GM18520 (cell line): ENCODE measurements at regions not wholly inside any gene's neighbourhood (a gene's known extent, or its start where the extent isn't known, plus 50 kb on each side); places are given as distances from the start of the nearest gene placed in this dataset.

Experiments
- ATAC-seq: cut with Tn5 transposase; IDR thresholded peaks from one replicate; pipeline ENCODE4 v1.9.1; 2021; ENCODE audit not compliant: unreplicated experiment

DNA sequence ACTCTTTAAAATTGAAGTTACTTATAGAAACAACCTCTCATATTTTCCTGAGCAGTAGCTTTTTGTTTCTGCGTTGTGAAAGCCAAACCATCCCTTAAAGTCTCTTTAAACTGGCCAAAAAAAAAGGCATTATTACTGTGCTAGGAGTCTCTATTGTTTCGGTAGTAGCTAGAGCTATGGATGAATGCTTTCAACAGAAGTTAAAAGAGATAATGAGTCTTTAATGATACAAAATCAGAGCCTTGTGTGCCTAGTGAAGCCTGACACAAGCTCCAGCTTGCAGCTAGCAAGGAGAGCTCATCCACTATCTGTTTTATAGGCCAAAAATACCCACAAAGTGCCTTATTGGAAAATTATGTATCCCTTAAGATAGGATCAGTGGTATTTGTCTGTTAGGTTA, 360.4 kb upstream of the CDIN1 start:
- ATAC-seq = no peak

DNA sequence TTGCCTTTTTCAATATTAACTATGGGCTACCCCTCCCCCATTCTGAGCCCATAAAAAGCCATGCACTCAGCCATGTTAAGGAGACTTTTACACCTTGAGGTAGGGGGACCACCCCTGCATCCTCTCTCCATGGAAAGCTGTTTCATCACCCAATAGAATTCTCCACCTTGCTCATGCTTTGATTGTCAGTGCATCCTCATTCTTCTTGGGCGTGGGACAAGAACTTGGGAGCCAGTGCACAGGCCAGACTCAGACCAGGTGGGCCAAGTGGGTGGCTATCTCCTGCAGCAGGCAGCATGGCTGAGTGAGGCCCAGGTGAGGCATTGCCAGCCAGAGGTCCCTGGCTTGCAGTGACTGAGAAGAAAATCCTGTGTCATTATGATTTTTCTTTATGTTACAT, 357.4 kb upstream of the CDIN1 start:
- no peak for ATAC-seq

DNA sequence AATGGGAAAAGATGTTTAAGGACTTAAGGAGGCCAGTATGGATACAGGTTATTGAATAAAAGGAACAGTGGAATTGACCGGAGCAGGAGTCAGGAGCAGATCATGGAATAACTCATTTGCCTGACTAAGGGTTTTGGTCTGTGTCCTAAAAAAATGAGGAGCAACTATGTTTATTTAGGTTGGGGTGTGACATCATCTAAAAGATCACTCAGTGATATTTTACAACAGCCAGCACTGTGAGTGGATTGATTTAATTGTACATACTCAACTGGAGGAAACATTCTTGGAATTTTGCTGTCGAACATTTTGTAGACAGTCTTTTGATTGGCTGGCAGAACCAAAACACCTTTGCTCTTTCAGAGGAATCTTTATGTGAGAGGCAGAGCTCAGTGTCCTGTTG, 348.6 kb upstream of the CDIN1 start:
- ATAC-seq = no peak

DNA sequence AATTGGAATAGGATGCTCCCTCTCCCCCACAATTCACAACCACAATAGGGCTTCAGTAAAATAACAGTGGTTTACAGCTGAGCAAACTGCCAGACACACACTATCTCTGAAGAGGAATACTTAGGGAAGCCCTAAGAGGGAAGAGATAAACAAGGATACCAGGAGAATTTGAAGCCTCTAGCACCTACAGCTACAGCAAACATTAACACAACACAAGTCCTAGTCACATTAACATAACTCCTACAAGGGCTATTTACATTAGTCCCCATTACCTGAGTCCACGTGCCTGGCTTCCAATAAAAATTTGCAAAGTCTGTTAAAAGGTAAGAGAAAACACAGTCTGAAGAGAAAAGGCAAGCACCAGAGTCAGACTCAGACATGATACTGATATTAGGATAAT, 346.9 kb upstream of the CDIN1 start:
- ATAC-seq = no peak

DNA sequence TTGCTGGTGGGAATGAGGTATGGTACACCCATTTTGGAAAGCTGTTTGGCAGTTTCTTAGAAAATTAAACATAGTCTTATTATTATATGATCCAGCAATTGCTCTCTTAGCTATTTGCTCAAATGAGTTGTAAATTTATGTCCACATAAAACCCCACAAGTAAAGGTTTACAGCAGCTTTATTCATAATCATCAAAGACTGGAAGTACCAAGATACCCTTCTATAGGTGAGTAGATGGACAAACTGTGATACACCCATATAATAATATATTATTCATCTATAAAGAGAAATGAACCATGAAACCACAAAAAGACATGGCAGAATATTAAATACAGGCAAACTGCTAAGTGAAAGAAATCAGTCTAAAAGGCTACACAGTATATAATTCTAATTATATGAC, 344.7 kb upstream of the CDIN1 start:
- no peak for ATAC-seq

DNA sequence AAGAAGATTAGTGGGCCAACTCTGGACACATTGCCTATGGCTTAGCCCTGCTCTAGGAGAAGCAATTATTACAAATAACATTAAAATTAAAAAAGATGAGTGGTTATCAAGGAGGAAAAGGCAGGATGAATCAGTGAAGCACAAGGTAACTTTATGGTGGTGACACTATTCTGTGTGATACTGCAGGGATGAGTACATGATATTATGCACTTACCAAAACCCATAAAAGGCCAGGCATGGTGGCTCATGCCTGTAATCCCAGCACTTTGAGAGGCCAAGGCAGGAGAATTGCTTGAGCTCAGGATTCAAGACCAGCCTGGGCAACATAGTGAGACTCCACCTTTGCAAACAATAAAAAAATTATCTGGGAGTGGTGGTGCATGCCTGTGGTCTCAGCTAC, 344.3 kb upstream of the CDIN1 start:
- ATAC-seq = no peak

DNA sequence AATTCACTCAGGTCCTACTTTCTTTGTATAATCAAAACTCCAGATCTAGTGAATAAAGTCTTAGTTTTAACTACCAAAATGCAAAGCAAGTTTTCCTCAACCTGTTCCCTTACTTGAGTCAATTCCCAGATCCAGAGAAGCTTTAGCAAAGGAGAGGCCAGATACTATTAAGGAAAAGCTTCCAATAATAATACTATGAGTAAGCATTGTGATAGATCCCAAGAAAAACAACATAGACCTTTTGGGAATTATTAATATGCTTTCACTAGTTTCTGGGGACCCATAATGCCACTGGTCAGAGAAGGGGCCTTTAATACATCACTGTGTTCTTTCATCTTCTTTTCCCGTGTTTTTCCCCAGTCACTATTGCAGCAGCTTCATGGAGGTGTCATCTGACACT, 339.9 kb upstream of the CDIN1 start:
- ATAC-seq = no peak

DNA sequence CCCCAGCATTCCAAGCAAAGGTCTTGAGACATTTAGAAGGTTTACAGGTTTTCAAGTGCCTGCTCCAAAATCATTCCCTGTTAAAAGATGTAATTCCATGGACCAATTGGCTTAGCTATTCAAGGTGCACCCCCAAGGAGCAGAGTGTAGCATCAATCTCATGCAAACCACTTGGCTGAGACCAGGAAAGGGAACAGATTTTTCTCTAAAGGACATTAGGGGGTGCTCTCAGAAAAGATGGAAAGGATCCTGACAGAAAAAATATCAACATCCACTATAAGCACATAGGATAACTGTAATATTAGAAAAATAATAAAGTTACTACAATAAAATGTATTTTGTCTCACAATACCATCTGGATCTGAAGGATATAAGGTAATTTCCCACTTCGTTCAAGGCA, 328.0 kb upstream of the CDIN1 start:
- ATAC-seq = no peak

DNA sequence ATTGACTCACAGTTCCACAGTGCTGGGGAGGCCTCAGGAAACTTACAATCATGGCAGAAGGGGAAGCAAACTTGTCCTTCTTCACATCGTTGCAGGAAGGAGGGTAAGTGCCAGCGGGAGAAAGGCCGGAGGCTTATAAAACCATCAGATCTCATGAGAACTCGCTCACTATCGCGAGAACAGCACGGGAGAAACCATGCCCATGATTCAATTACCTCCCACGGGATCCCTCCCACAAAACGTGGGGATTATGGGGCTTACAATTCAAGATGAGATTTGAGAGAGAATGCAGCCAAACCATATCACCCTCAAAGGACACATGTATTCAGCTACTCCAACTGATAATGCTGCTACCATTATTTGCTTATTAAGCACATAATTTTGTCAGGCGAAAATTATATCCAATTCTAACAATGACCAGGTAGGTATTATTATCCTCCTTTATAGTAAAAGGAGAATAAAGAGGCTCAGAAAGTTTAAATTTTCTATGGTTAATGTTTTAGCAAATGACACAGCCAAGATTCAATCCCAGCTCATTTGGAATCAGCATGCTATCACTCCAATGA, 327.2 kb upstream of the CDIN1 start:
- no peak for ATAC-seq

DNA sequence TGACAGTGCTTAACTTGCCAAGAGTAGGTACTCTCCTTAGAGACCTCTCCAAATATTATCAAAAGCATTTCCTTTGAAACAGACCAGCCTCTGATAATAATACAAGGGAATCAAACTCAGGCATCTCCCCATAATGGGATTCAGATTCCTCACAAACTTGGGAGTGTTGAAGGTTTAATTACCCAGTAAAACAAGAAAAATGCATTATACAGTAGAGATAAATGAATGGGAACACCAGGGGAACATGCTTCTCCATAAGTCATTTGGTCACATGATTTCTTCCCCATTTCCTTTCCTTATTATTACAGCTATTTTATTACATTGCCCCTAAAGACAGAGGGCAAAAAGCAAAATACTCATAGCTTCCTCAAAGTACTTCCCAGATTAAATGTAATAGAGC, 325.0 kb upstream of the CDIN1 start:
- ATAC-seq = no peak

DNA sequence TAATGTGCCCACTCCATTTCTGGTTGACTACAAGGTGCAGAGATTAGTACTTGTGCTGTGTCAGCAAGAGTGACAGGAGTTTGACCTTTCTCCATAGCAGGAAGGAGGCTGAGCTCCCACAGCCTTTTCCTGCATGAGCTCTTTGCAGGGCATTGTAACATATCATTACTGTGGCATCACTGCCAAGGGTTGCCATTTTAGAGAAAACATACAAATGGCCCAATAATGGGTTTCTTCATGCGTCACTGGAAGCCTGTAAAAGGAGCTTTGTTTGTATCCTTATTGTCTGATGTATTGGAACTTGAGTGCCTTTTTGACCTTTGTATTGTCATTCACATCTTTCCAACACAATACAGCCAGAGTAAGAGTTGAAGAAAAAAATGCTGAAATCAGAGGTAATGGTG, 323.0 kb upstream of the CDIN1 start:
- no peak for ATAC-seq

DNA sequence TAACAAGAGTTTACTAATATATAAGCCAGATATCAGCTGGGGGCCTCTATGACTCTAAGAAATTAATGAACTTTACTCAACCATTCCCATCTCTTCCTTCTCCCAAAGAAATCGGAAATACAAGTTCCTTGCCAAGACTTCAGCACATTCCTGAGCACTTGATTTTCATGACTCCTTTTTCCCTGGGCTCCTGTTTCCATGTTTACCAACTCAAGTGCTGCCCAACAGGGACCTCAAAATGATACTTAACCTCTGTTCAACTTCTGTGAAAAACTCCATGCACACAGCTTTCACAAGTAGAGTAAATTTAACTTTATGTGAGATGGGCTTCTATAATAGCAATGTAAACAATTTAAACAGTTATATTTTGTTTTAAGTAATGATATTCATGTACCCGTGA, 315.8 kb upstream of the CDIN1 start:
- ATAC-seq = no peak

DNA sequence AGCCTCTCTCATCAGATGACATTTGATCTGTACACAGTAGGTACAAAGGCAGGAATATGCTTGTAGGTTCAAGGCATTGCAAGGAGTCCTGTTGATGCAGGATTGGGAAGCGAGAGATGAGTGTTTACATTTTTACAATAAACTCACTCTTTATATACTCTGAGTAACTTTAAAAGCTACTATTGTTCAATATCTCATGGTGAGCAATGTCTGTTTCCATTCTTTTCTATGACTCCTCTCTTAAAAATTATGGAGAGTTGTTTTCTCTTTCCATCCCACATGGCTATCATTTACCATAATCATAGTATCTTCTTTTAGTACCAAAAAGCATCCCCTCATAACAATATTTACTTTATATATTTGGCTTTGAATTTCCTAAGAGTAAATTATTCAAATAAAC, 314.0 kb upstream of the CDIN1 start:
- ATAC-seq = no peak

DNA sequence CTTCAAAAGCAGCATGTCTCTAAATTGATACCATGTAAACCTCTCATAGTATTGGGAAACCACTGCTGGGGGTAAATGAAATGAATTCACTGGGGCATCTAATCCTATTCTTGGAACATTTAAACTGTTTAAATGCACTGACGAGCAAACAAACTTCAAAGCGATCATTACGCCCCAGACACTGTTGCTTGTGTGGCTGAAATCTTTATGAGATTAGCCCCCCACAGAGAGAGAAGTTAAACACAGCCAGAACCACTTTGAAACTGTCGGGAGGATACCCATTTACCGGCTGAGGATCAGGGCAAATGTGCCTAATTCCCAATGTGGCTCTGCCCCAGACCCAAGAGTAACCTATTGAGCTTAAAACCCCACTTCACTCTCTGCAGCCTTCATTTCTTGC, 308.4 kb upstream of the CDIN1 start:
- no peak for ATAC-seq

DNA sequence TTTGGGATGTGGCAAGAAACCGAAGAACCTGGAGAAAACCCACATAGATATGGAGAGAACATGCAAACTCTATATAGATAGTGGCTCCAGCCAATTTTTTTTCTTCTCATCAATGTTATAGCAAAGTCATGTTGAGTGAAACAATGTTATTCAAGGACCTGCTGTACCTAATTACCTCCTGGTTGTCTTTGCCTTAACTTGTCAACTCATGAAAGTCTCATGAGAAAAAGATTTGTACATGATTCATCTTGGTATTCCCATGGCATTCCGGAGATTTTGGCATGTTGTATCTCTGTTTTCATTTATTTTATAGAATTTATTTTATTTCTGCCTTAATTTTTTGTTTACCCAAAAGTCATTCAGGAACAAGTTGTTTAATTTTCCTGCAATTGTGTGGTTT, 303.8 kb upstream of the CDIN1 start:
- no peak for ATAC-seq

DNA sequence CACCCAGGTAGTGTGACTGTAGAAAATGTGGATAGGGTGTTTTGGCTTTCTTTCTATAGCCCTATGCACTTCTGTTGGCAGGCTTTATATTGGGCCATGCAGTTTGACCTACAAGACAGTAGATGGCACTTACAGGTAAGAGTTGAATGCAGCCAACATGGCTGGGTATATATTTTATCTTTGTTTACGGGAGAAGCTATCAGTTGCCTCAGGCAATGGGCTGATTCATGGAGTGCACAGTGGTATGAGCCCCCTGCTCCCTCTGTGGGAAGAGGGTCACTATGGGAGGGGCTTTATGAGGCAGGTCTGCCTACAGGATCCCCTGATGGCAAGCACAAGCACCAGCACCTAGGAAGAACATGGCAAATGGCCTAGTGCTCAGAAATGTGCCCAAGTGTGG, 301.2 kb upstream of the CDIN1 start:
- ATAC-seq = no peak

DNA sequence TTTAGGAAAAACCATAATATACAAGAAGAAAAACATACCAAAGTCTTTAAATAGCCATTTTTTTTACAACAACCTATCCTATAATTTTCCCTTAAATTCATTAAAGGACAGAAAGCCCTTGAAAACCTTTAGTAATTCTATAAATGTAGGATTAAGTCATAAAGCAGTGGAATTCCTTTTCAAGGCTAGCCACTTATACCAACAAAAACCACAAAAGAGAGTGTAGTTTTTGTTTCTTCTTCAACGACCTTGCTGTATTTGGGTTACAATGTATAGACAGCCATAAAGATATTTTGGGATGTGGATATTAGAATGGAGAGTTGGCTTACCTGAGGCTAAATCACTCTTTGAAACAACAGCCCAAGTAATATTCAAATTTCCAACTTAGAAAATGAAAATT, 296.6 kb upstream of the CDIN1 start:
- ATAC-seq = no peak

DNA sequence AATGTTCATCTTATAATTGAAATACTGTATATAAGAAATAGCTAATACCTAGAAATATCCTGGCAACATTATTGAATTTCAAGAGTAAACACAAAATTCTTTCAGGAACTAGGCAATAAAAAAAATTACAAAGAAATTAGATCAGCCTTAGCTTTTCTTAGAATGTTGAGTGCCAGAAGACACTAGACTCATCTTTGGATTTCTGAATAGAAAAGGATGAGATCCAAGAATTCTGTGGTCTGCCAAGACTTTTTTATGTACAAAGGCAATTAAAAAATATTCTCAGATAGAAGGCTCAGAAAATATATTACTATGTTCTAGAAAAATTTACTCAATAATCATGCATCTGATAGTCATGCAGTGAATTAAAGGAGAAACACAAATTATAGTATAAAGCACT, 294.5 kb upstream of the CDIN1 start:
- ATAC-seq = no peak

DNA sequence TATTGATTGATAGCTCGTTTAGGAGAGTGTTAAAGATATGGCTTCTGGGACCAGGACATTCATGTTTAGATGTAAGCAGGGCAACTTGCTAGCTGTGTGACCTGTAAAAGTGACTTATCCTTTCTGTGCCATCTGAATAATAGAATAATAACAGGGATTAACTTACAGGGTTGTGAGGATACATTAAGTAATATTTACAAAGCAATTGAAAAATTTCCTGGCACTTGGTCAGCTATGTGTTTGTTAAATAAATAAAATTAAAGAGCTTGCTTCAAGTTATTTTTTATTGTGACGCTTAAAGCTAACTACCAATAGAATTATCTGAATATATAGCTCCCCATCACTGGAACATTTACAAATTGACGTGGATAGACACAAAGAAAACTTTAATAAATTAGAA, 287.9 kb upstream of the CDIN1 start:
- ATAC-seq = no peak

DNA sequence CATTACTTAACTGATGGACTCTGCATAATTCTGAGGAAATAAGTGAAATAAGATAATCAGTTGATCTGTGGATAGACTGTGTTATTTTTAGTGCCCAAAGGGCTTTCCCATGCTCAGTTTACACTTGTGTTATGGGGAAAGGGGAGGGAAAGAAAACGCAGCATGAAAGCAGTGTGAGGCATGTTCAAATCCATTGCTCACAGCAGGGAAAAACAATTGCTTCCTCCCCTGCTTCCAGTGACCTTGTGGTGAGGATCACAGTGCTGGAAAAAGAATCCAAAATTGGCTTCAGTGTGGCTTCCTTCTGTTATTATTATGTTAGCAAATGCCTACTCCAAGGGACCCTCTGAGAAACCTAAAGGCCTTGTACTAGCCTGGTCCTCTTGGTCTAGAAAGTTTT, 285.1 kb upstream of the CDIN1 start:
- no peak for ATAC-seq

DNA sequence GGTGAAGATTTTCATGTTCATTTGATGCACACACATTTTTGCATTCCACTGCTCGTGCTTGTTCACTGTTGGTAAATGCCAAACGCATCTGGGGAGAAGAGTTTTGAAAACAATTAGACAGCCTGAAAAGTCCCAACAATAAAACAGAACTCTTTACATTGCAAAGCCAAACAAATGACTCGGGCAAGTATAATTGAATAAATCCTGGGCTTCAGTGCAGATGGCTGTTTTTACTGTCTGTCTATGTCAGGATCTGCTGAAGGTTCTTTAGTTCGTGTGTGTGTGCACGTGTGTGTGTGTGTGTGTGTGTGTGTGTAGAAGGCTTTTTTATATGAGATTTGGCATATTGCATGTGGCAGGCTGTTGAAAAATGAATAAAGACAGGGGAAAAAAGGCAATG, 277.5 kb upstream of the CDIN1 start:
- no peak for ATAC-seq

DNA sequence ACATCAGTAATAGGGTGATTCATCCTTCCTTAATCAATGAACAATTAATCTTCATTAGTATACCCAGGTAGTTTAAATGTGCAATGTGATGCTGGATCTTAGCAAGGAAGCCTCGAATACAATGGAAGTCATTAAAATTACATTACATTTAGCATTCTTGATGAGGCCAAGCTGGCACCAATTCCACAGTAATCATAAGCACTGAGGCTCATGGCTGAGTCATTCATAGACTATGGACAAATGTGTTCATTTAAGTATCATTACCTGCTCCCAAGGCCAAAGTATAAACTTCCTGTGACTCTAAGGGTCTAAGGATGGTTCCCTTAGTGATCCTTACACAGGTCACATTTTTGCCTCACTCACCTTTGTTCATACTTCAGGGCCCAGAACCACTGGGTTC, 266.4 kb upstream of the CDIN1 start:
- ATAC-seq = no peak

DNA sequence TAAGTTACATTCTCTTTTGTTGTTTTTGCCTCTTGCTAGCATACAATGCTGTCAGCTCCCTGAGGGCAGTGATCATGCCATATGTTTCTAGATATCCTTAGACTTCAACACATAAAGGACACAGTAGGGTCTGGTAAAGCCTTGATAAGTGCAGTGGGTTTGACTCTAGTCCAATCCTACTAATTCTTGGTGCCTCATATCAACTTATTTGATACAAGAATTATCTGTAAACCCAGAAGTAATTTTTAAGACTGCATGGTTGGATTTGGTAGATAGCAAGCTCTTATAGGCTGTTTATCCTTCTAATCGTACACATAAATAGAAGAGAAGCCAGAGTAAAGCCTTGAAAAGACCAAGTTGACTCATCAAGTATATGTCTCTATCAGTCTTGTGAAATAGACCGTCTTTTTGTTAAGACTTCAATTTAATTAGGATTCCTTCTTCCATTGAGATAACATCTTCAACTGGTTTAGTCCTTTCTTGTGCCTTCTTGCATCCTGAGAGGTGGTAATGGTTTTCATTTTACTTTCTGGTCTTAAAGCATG, 265.6 kb upstream of the CDIN1 start:
- no peak for ATAC-seq

DNA sequence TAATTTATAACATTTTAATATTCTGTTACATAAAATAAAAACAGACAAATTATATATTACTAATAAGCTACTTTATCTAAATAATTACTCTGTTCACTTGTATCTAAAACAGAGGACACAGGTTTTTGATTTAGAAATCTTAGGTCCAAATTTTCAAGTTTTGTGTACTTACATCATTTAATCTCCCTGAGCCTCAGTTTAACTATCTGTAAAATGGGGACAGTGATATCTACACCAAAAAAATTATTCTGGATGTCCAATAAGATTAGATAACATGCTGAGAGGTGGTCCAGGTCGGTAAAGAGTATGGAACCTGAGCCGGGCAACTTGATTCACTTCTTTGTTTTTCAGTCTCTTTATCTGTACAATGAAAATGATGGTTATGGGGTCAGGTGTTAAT, 263.8 kb upstream of the CDIN1 start:
- no peak for ATAC-seq
